ENCODE measurements at regions not wholly inside any gene's neighbourhood (a gene's known extent, or its start where the extent isn't known, plus 50 kb on each side); places are given as distances from the start of the nearest gene placed in this dataset.
A peak's percentile ranks its signal among the peaks of the same experiment; 100 is the strongest.

GRCh38 chr1:172885411-172885810 is 165.3 kb downstream of the TNFSF18 start:
- no peak overlapping the region for H3K4me2 ChIP-seq
- intact Hi-C loops (cut with micrococcal nuclease; ENCODE audit: unreplicated experiment): no loop called here
- H3K79me2 ChIP-seq (ENCODE audit: low read depth): no peaks in the 10 kb centered on the region
- peaks cover 7% of the 10 kb centered on the region; the same call in 1 of the 2 replicates for H3F3A ChIP-seq (ENCODE audit: insufficient read depth, low read depth)
- TF ChIP-seq CTCF (conservative IDR thresholded peaks at IDR 0.05): no peak
- H3K27ac ChIP-seq: peak overlapping the region; percentile 36; the same call in 1 of the 2 replicates
- peak in 1 of 2 experiments; percentile 60 for DNase-seq
- POLR2A ChIA-PET (ENCODE audit: unreplicated experiment): interaction anchor here (0.5 kb wide), 1 partner anchor 10 kb away, joined by 3 read pairs; no protein-coding TSS in a partner anchor
- BruUV-seq (replicated peaks): no TSS peak
- no peaks in the 10 kb centered on the region for H4K20me1 ChIP-seq (ENCODE audit: insufficient read depth)
- CTCF ChIA-PET: no interaction called here
- no peaks in the 10 kb centered on the region for H3K36me3 ChIP-seq (ENCODE audit: low read depth)
- peaks cover 25% of the 10 kb centered on the region for H3K4me1 ChIP-seq (replicated peaks; ENCODE audit: insufficient read depth)
- no peaks in the 10 kb centered on the region for H3K27me3 ChIP-seq (ENCODE audit: insufficient read depth, low read depth)
- no peak overlapping the region for H2AFZ ChIP-seq
- no peaks in the 10 kb centered on the region for H3K9me2 ChIP-seq (ENCODE audit: insufficient read depth)
- no peak overlapping the region for H3K4me3 ChIP-seq
- peaks cover 4% of the 10 kb centered on the region; the same call in 1 of the 2 replicates for H3K9me3 ChIP-seq (ENCODE audit: insufficient read depth, low read depth)

- DNase-seq: peak in 1 of 2 experiments; percentile 47
- no peak overlapping the region for H3K4me3 ChIP-seq
- no peaks in the 10 kb centered on the region for H3K36me3 ChIP-seq (ENCODE audit: low read depth)
- intact Hi-C loops (cut with micrococcal nuclease; ENCODE audit: unreplicated experiment): no loop called here
- ChIA-PET CTCF (no interaction called here), POLR2A (ENCODE audit: unreplicated experiment) (interaction anchor here (0.5 to 0.7 kb wide), 2 partner anchors 9 to 32 kb away, joined by 3 to 6 read pairs; no protein-coding TSS in a partner anchor)
- no peaks in the 10 kb centered on the region for H3K27me3 ChIP-seq (ENCODE audit: insufficient read depth, low read depth)
- H3K79me2 ChIP-seq (ENCODE audit: low read depth): no peaks in the 10 kb centered on the region
- H3K9me3 ChIP-seq (ENCODE audit: insufficient read depth, low read depth): peaks cover 4% of the 10 kb centered on the region; the same call in 1 of the 2 replicates
- no TSS peak for BruUV-seq (replicated peaks)
- peak overlapping the region; percentile 31 for H3K4me2 ChIP-seq
- peaks cover 25% of the 10 kb centered on the region for H3K4me1 ChIP-seq (replicated peaks; ENCODE audit: insufficient read depth)
- no peak overlapping the region for H2AFZ ChIP-seq
- peaks cover 7% of the 10 kb centered on the region; the same call in 1 of the 2 replicates for H3F3A ChIP-seq (ENCODE audit: insufficient read depth, low read depth)
- peak overlapping the region; percentile 36; the same call in 1 of the 2 replicates for H3K27ac ChIP-seq
- H3K9me2 ChIP-seq (ENCODE audit: insufficient read depth): no peaks in the 10 kb centered on the region
- TF ChIP-seq EZH2 (IDR thresholded peaks at IDR 0.05; ENCODE audit: low read depth): no peak
- no peak for TF ChIP-seq CTCF (conservative IDR thresholded peaks at IDR 0.05)
- H4K20me1 ChIP-seq (ENCODE audit: insufficient read depth): no peaks in the 10 kb centered on the region
Observed at GRCh38 chr1:172885971-172886370, 164.8 kb downstream of the TNFSF18 start.

GRCh38 chr1:172887162-172887561 is 163.6 kb downstream of the TNFSF18 start:
- ChIA-PET POLR2A (ENCODE audit: unreplicated experiment) (no interaction called here), CTCF (no interaction called here)
- Histone ChIP-seq H3K4me1 (replicated peaks; ENCODE audit: insufficient read depth) (peaks cover 25% of the 10 kb centered on the region), H3K27me3 (ENCODE audit: insufficient read depth, low read depth) (no peaks in the 10 kb centered on the region), H3K4me3 (no peak overlapping the region), H3K9me3 (ENCODE audit: insufficient read depth, low read depth) (peaks cover 4% of the 10 kb centered on the region; the same call in 1 of the 2 replicates), H2AFZ (no peak overlapping the region), H3K79me2 (ENCODE audit: low read depth) (no peaks in the 10 kb centered on the region), H3F3A (ENCODE audit: insufficient read depth, low read depth) (peaks cover 7% of the 10 kb centered on the region; the same call in 1 of the 2 replicates), H4K20me1 (ENCODE audit: insufficient read depth) (no peaks in the 10 kb centered on the region), H3K4me2 (no peak overlapping the region), H3K27ac (no peak overlapping the region), H3K9me2 (ENCODE audit: insufficient read depth) (no peaks in the 10 kb centered on the region), H3K36me3 (ENCODE audit: low read depth) (no peaks in the 10 kb centered on the region)
- intact Hi-C loops (cut with micrococcal nuclease; ENCODE audit: unreplicated experiment): no loop called here
- no TSS peak for BruUV-seq (replicated peaks)
- peak in 1 of 2 experiments; percentile 56 for DNase-seq
- no peak for TF ChIP-seq CTCF (conservative IDR thresholded peaks at IDR 0.05)
- no peak for TF ChIP-seq EZH2 (IDR thresholded peaks at IDR 0.05; ENCODE audit: low read depth)
